ENCODE measurements at regions not wholly inside any gene's neighbourhood (a gene's known extent, or its start where the extent isn't known, plus 50 kb on each side); places are given as distances from the start of the nearest gene placed in this dataset.
"Not testable (repeated sequence)": the region's sequence is repeated elsewhere in the genome, so short reads cannot be mapped to it uniquely, and the experiment has no call there.

- no peak for DNase-seq
Observed at GRCh38 chr3:13148126-13148525, 74.9 kb upstream of the IQSEC1 start.

- DNase-seq, result no peak
Observed at GRCh38 chr3:13147344-13147743, 74.1 kb upstream of the IQSEC1 start.

- no peak for DNase-seq
Observed at GRCh38 chr3:13146643-13147143, 73.5 kb upstream of the IQSEC1 start.

GRCh38 chr3:13145826-13146642 lies 72.8 kb upstream of the IQSEC1 start:
- DNase-seq, result no peak

- no peak for DNase-seq
Observed at GRCh38 chr3:13145131-13145825, 72.0 kb upstream of the IQSEC1 start.

GRCh38 chr3:13144163-13145023 lies 71.2 kb upstream of the IQSEC1 start:
- no peak for DNase-seq

- no peak for DNase-seq
Observed at GRCh38 chr3:13143381-13144004, 70.3 kb upstream of the IQSEC1 start.

- DNase-seq, result no peak
Observed at GRCh38 chr3:13142552-13143380, 69.5 kb upstream of the IQSEC1 start.

- no peak for DNase-seq
Observed at GRCh38 chr3:13141991-13142412, 68.8 kb upstream of the IQSEC1 start.

GRCh38 chr3:13141183-13141582 lies 68.0 kb upstream of the IQSEC1 start:
- DNase-seq, result no peak

- no peak for DNase-seq
Observed at GRCh38 chr3:13140596-13140995, 67.4 kb upstream of the IQSEC1 start.

- DNase-seq, result no peak
Observed at GRCh38 chr3:13139471-13140065, 66.3 kb upstream of the IQSEC1 start.

GRCh38 chr3:13138833-13139145 lies 65.6 kb upstream of the IQSEC1 start:
- no peak for DNase-seq

GRCh38 chr3:13137941-13138832 lies 65.0 kb upstream of the IQSEC1 start:
- DNase-seq, result no peak

GRCh38 chr3:13136848-13137247 lies 63.6 kb upstream of the IQSEC1 start:
- not testable (repeated sequence) for DNase-seq

GRCh38 chr3:13136426-13136825 lies 63.2 kb upstream of the IQSEC1 start:
- DNase-seq, result no peak

GRCh38 chr3:13135811-13136321 lies 62.6 kb upstream of the IQSEC1 start:
- no peak for DNase-seq

- DNase-seq, result no peak
Observed at GRCh38 chr3:13135251-13135810, 62.1 kb upstream of the IQSEC1 start.

- no peak for DNase-seq
Observed at GRCh38 chr3:13134879-13135206, 61.6 kb upstream of the IQSEC1 start.

All from CD4-positive, alpha-beta T cell treated with Interleukin-6 for 4 hours (primary cell).